ENCODE measurements at regions not wholly inside any gene's neighbourhood (a gene's known extent, or its start where the extent isn't known, plus 50 kb on each side); places are given as distances from the start of the nearest gene placed in this dataset.

DNA sequence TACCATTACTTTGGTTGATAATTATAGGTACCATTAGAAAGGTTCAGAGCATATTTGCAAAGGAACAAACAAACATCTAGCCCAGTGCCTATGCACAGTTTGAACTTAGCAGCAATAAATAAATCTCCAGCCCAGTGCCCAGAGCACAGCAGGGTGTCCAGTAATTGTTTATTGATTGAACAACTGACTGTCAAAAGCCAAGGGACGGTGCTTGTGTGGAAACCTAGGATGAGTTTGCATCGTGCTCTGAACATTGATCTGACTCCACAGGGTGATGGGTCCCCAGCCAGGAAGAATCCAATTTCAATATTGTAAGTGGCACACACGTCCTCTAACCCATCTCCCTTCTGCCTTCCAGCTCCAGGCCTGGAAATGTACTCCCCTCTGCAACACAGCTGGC, 625.5 kb upstream of the C16orf82 start:
- FAIRE-seq (no peak), ATAC-seq (no peak), DNase-seq (ENCODE audit: extremely low read depth in 1 of 4, low spot score in 3 of 4) (no peak)
- Histone ChIP-seq H3K36me3 (ENCODE audit: control insufficient read depth, insufficient read depth, low read length) (no peaks in the 10 kb centered on the region), H3K9me1 (ENCODE audit: control insufficient read depth, insufficient read depth, low read length) (no peaks in the 10 kb centered on the region), H3K9me3 (replicated peaks; ENCODE audit: control insufficient read depth, insufficient read depth, low read depth, low read length) (no peaks in the 10 kb centered on the region), H3K27me3 (ENCODE audit: control insufficient read depth in 2 of 2, insufficient read depth in 2 of 2, low read length in 2 of 2) (no peaks in the 10 kb centered on the region), H3K4me2 (ENCODE audit: insufficient read depth, low read length) (no peak overlapping the region), H3K4me1 (replicated peaks in 1 of 2; ENCODE audit: control insufficient read depth in 2 of 2, insufficient read depth in 2 of 2, low read length in 2 of 2) (no peaks in the 10 kb centered on the region), H2AFZ (ENCODE audit: low read depth, low read length) (no peak overlapping the region), H3K79me2 (ENCODE audit: control insufficient read depth, insufficient read depth, low read length) (no peaks in the 10 kb centered on the region), H3K4me3 (no peak overlapping the region), H3K9ac (ENCODE audit: insufficient read depth in 1 of 2, low read depth in 2 of 2, low read length in 2 of 2) (no peak overlapping the region), H4K20me1 (replicated peaks; ENCODE audit: control insufficient read depth, insufficient read depth, low read length) (no peaks in the 10 kb centered on the region), H3K27ac (ENCODE audit: extremely low read depth, low read depth, low read length) (no peak overlapping the region)
- no TSS peak for BruUV-seq (replicated peaks)
- TF ChIP-seq CHD2 (IDR thresholded peaks at IDR 0.05; ENCODE audit: low read depth, low read length) (no peak), MXI1 (IDR thresholded peaks at IDR 0.05; ENCODE audit: low read depth, low read length) (no peak), PTTG1 (tag; IDR thresholded peaks at IDR 0.05; ENCODE audit: low read depth) (no peak), SMC3 (conservative IDR thresholded peaks at IDR 0.05; ENCODE audit: insufficient read depth, low read depth, low read length) (no peak), ZNF3 (CRISPR knock-in tag; IDR thresholded peaks at IDR 0.05) (no peak), RHOXF2B (CRISPR knock-in tag; conservative IDR thresholded peaks at IDR 0.05) (no peak), STAT5B (CRISPR knock-in tag; IDR thresholded peaks at IDR 0.05) (no peak), ZNF347 (CRISPR knock-in tag; IDR thresholded peaks at IDR 0.05; ENCODE audit: low read depth) (no peak), ZKSCAN1 (IDR thresholded peaks at IDR 0.05; ENCODE audit: low read depth, low read length) (no peak), SREBF1 (IDR thresholded peaks at IDR 0.05; ENCODE audit: borderline replicate concordance, low read depth, low read length) (no peak), PCBP1 (IDR thresholded peaks at IDR 0.05; ENCODE audit: low read depth, low read length, poor library complexity, severe bottlenecking) (no peak), HNRNPLL (IDR thresholded peaks at IDR 0.05; ENCODE audit: low read depth, low read length, poor library complexity, severe bottlenecking) (no peak)
- TF ChIP-seq, protein P1, sequence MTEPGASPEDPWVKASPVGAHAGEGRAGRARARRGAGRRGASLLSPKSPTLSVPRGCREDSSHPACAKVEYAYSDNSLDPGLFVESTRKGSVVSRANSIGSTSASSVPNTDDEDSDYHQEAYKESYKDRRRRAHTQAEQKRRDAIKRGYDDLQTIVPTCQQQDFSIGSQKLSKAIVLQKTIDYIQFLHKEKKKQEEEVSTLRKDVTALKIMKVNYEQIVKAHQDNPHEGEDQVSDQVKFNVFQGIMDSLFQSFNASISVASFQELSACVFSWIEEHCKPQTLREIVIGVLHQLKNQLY (CRISPR knock-in tag; conservative IDR thresholded peaks at IDR 0.05): no peak
- TF ChIP-seq, protein P2, sequence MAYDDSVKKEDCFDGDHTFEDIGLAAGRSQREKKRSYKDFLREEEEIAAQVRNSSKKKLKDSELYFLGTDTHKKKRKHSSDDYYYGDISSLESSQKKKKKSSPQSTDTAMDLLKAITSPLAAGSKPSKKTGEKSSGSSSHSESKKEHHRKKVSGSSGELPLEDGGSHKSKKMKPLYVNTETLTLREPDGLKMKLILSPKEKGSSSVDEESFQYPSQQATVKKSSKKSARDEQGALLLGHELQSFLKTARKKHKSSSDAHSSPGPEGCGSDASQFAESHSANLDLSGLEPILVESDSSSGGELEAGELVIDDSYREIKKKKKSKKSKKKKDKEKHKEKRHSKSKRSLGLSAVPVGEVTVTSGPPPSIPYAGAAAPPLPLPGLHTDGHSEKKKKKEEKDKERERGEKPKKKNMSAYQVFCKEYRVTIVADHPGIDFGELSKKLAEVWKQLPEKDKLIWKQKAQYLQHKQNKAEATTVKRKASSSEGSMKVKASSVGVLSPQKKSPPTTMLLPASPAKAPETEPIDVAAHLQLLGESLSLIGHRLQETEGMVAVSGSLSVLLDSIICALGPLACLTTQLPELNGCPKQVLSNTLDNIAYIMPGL (CRISPR knock-in tag; IDR thresholded peaks at IDR 0.05): no peak
- TF ChIP-seq, protein P3, sequence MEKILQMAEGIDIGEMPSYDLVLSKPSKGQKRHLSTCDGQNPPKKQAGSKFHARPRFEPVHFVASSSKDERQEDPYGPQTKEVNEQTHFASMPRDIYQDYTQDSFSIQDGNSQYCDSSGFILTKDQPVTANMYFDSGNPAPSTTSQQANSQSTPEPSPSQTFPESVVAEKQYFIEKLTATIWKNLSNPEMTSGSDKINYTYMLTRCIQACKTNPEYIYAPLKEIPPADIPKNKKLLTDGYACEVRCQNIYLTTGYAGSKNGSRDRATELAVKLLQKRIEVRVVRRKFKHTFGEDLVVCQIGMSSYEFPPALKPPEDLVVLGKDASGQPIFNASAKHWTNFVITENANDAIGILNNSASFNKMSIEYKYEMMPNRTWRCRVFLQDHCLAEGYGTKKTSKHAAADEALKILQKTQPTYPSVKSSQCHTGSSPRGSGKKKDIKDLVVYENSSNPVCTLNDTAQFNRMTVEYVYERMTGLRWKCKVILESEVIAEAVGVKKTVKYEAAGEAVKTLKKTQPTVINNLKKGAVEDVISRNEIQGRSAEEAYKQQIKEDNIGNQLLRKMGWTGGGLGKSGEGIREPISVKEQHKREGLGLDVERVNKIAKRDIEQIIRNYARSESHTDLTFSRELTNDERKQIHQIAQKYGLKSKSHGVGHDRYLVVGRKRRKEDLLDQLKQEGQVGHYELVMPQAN (IDR thresholded peaks at IDR 0.05; ENCODE audit: borderline replicate concordance): no peak
- TF ChIP-seq, protein P4, sequence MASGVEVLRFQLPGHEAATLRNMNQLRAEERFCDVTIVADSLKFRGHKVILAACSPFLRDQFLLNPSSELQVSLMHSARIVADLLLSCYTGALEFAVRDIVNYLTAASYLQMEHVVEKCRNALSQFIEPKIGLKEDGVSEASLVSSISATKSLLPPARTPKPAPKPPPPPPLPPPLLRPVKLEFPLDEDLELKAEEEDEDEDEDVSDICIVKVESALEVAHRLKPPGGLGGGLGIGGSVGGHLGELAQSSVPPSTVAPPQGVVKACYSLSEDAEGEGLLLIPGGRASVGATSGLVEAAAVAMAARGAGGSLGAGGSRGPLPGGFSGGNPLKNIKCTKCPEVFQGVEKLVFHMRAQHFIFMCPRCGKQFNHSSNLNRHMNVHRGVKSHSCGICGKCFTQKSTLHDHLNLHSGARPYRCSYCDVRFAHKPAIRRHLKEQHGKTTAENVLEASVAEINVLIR (CRISPR knock-in tag; IDR thresholded peaks at IDR 0.05): no peak
- TF ChIP-seq, protein P5, sequence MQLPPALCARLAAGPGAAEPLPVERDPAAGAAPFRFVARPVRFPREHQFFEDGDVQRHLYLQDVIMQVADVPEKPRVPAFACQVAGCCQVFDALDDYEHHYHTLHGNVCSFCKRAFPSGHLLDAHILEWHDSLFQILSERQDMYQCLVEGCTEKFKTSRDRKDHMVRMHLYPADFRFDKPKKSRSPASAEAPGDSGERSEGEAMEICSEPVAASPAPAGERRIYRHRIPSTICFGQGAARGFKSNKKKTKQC (CRISPR knock-in tag; IDR thresholded peaks at IDR 0.05): no peak
- WGBS (ENCODE audit: insufficient coverage, low coverage, missing lambda C conversion rate): 4% methylated on average over 3 of the region's 3 CpGs
- in situ Hi-C loops (cut with MboI) (no loop called here), intact Hi-C loops (cut with micrococcal nuclease) (no loop called here)
- CTCF ChIA-PET (ENCODE audit: low intra/inter-chr PET ratio): no interaction called here
- POLR2A ChIA-PET: no interaction called here
